MM.1S (cell line): ENCODE measurements at regions not wholly inside any gene's neighbourhood (a gene's known extent, or its start where the extent isn't known, plus 50 kb on each side); places are given as distances from the start of the nearest gene placed in this dataset.

ENCODE experiments used
- DNase-seq: peaks from one replicate; pipeline ENCODE4 v3.0.0-alpha.2; 2015
- H2AFZ ChIP-seq: fragments of 300-600 bp; sonication (generic); 2 replicates; pipeline ENCODE4 v1.6.0; 2016; ENCODE audit warnings: antibody characterized with exemption, low read length
- H3F3A ChIP-seq: fragments of 300-600 bp; sonication (generic); 2 replicates; pipeline ENCODE4 v1.6.1; 2016; ENCODE audit warnings: mild to moderate bottlenecking, antibody characterized with exemption, low read length, moderate library complexity, mixed read lengths; ENCODE audit not compliant: insufficient read depth
- H3K27ac ChIP-seq: fragments of 300-600 bp; sonication (generic); 2 replicates; pipeline ENCODE4 v1.5.1; 2016; ENCODE audit warnings: mild to moderate bottlenecking, low read length
- H3K27me3 ChIP-seq: fragments of 300-600 bp; sonication (generic); replicated peaks from 2 replicates; pipeline ENCODE4 v1.6.0; 2016; ENCODE audit warnings: low read length; ENCODE audit not compliant: insufficient read depth
- H3K36me3 ChIP-seq: fragments of 300-600 bp; sonication (generic); replicated peaks from 2 replicates; pipeline ENCODE4 v1.6.1; 2016; ENCODE audit warnings: mild to moderate bottlenecking, low read length, mixed read lengths; ENCODE audit not compliant: insufficient read depth
- H3K4me1 ChIP-seq: fragments of 300-600 bp; sonication (generic); 2 replicates; pipeline ENCODE4 v1.6.1; 2016; ENCODE audit warnings: low read length, mixed read lengths
- H3K4me2 ChIP-seq: fragments of 300-600 bp; sonication (generic); 2 replicates; pipeline ENCODE4 v1.6.0; 2016; ENCODE audit warnings: low read depth, low read length
- H3K4me3 ChIP-seq: fragments of 300-600 bp; sonication (generic); 2 replicates; pipeline ENCODE4 v1.5.1; 2016; ENCODE audit warnings: low read length, mixed read lengths
- H3K79me2 ChIP-seq: fragments of 300-600 bp; sonication (generic); 2 replicates; pipeline ENCODE4 v1.6.1; 2016; ENCODE audit warnings: mixed run types, low read length, mixed read lengths
- H3K9ac ChIP-seq: fragments of 300-600 bp; sonication (generic); 2 replicates; pipeline ENCODE4 v1.6.1; 2016; ENCODE audit warnings: low read length, mixed read lengths
- H3K9me2 ChIP-seq: fragments of 300-600 bp; sonication (generic); replicated peaks from 2 replicates; pipeline ENCODE4 v1.6.1; 2016; ENCODE audit warnings: mild to moderate bottlenecking, low read length, mixed read lengths; ENCODE audit not compliant: insufficient read depth
- H3K9me3 ChIP-seq: fragments of 300-600 bp; sonication (generic); replicated peaks from 2 replicates; pipeline ENCODE4 v1.6.1; 2016; ENCODE audit warnings: mild to moderate bottlenecking, low read length, mixed read lengths; ENCODE audit not compliant: insufficient read depth
- H4K20me1 ChIP-seq: fragments of 300-600 bp; sonication (generic); 2 replicates; pipeline ENCODE4 v1.6.1; 2016; ENCODE audit warnings: mild to moderate bottlenecking, low read length, moderate library complexity, mixed read lengths; ENCODE audit not compliant: insufficient read depth
- CTCF ChIP-seq: fragments of 300-600 bp; sonication (generic); IDR thresholded peaks from 2 replicates; pipeline ENCODE4 v1.5.1; 2016; ENCODE audit warnings: antibody characterized with exemption, low read length, mixed read lengths
- EZH2 ChIP-seq: fragments of 300-600 bp; sonication (generic); optimal IDR thresholded peaks from 2 replicates; pipeline ENCODE3; 2017; ENCODE audit warnings: low read depth, mild to moderate bottlenecking, antibody characterized with exemption, low read length, mixed read lengths
- EZH2phosphoT487 ChIP-seq: fragments of 300-600 bp; sonication (generic); IDR thresholded peaks from 2 replicates; pipeline ENCODE4 v1.6.1; 2018; ENCODE audit warnings: antibody characterized with exemption, low read length

GRCh38 chr2:5953525-5953924, 261.3 kb downstream of the SOX11 start:
- Histone ChIP-seq H3K79me2 (no peaks in the 10 kb centered on the region), H3K27ac (no peak overlapping the region), H3K9ac (no peak overlapping the region), H3K4me2 (no peak overlapping the region), H3K4me1 (no peaks in the 10 kb centered on the region), H3F3A (no peaks in the 10 kb centered on the region), H3K9me3 (no peaks in the 10 kb centered on the region), H3K4me3 (no peak overlapping the region), H2AFZ (no peak overlapping the region), H3K27me3 (no peaks in the 10 kb centered on the region), H3K9me2 (no peaks in the 10 kb centered on the region), H3K36me3 (no peaks in the 10 kb centered on the region), H4K20me1 (no peaks in the 10 kb centered on the region)
- TF ChIP-seq EZH2phosphoT487, result no peak
- TF ChIP-seq CTCF, result no peak
- no peak for TF ChIP-seq EZH2
- no peak for DNase-seq

- Histone ChIP-seq H3K9me3 (no peaks in the 10 kb centered on the region), H3K9me2 (no peaks in the 10 kb centered on the region), H3K4me1 (no peaks in the 10 kb centered on the region), H4K20me1 (no peaks in the 10 kb centered on the region), H3K9ac (no peak overlapping the region), H3K36me3 (no peaks in the 10 kb centered on the region), H3K79me2 (no peaks in the 10 kb centered on the region), H3F3A (no peaks in the 10 kb centered on the region), H3K27me3 (no peaks in the 10 kb centered on the region), H3K4me3 (no peak overlapping the region), H2AFZ (no peak overlapping the region), H3K4me2 (no peak overlapping the region), H3K27ac (no peak overlapping the region)
- TF ChIP-seq CTCF (no peak), EZH2 (no peak), EZH2phosphoT487 (no peak)
- DNase-seq, result no peak
Measured at GRCh38 chr2:5954509-5954908, 262.3 kb downstream of the SOX11 start.

GRCh38 chr2:5955921-5956320, 263.7 kb downstream of the SOX11 start:
- H3K4me2 ChIP-seq, result no peak overlapping the region
- no peak for DNase-seq
- no peak overlapping the region for H3K27ac ChIP-seq
- no peaks in the 10 kb centered on the region for H3K27me3 ChIP-seq
- H3K9me3 ChIP-seq, result no peaks in the 10 kb centered on the region
- no peaks in the 10 kb centered on the region for H3K79me2 ChIP-seq
- H2AFZ ChIP-seq, result no peak overlapping the region
- no peaks in the 10 kb centered on the region for H3F3A ChIP-seq
- no peak overlapping the region for H3K4me3 ChIP-seq
- no peaks in the 10 kb centered on the region for H3K9me2 ChIP-seq
- H3K36me3 ChIP-seq, result no peaks in the 10 kb centered on the region
- H3K9ac ChIP-seq, result no peak overlapping the region
- TF ChIP-seq EZH2phosphoT487 (no peak), CTCF (no peak), EZH2 (no peak)
- no peaks in the 10 kb centered on the region for H3K4me1 ChIP-seq
- no peaks in the 10 kb centered on the region for H4K20me1 ChIP-seq
